ENCODE measurements at regions not wholly inside any gene's neighbourhood (a gene's known extent, or its start where the extent isn't known, plus 50 kb on each side); places are given as distances from the start of the nearest gene placed in this dataset.
A peak's percentile ranks its signal among the peaks of the same experiment; 100 is the strongest.

DNA sequence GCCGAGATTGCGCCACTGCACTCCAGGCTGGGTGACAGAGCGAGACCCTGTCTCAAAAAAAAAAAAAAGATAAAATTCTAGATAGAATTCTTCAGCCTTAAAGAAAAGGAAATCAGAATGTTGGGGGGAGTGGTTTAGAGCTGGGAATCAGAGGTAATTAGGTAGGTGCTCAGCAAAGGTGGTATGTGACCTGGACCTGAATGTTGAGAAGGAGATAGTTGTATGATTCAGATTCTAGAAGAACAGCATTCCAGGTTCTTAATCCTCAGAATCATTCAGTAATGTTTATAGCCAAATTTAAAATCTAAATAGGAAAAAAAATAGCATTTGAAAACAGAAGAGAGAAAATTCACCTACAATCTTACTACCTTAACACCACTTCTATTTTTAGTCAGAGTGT lies 71.3 kb upstream of the UBE2E1 start:
- BruUV-seq (replicated peaks), result no TSS peak
- Mint-ChIP-seq H3K4me1 (ENCODE audit: low read depth, unreplicated experiment) (peaks cover 35% of the 10 kb centered on the region), H3K9me3 (ENCODE audit: low read depth, unreplicated experiment) (peaks cover 4% of the 10 kb centered on the region), H3K27ac (ENCODE audit: unreplicated experiment) (no peak overlapping the region), H3K27me3 (ENCODE audit: unreplicated experiment) (no peaks in the 10 kb centered on the region), H3K36me3 (ENCODE audit: insufficient read depth, unreplicated experiment) (no peaks in the 10 kb centered on the region), H3K4me3 (ENCODE audit: low read depth, unreplicated experiment) (no peak overlapping the region)
- TF ChIP-seq, protein P1, sequence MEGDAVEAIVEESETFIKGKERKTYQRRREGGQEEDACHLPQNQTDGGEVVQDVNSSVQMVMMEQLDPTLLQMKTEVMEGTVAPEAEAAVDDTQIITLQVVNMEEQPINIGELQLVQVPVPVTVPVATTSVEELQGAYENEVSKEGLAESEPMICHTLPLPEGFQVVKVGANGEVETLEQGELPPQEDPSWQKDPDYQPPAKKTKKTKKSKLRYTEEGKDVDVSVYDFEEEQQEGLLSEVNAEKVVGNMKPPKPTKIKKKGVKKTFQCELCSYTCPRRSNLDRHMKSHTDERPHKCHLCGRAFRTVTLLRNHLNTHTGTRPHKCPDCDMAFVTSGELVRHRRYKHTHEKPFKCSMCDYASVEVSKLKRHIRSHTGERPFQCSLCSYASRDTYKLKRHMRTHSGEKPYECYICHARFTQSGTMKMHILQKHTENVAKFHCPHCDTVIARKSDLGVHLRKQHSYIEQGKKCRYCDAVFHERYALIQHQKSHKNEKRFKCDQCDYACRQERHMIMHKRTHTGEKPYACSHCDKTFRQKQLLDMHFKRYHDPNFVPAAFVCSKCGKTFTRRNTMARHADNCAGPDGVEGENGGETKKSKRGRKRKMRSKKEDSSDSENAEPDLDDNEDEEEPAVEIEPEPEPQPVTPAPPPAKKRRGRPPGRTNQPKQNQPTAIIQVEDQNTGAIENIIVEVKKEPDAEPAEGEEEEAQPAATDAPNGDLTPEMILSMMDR (IDR thresholded peaks at IDR 0.05; ENCODE audit: unreplicated experiment), result no peak
- CTCF ChIA-PET, result interaction anchor here (0.7 to 1.1 kb wide), 2 partner anchors 16 to 88 kb away, joined by 3 to 4 read pairs; no protein-coding TSS in a partner anchor
- intact Hi-C loops (cut with micrococcal nuclease; ENCODE audit: unreplicated experiment), result no loop called here
- DNase-seq, result no peak

DNA sequence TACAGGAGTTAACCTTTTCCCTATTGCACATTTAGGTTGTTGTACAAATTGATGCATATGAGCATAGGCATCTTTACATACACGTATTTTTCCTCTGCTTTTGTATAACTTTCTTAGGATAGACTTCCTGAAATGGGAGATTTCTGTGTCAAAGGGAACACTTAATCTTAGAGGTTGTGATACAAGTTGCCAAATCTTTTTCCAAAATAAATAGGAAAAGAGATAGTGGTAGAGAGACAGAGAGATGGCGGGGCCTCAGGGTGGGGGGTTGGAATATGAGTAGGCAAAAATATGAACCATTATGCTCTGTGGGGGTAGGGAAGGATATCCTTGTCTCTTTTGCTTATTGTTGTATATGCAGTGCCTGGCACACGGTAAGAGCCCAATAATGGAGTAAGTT lies 70.7 kb upstream of the UBE2E1 start:
- no peaks in the 10 kb centered on the region for H3K27me3 Mint-ChIP-seq (ENCODE audit: unreplicated experiment)
- TF ChIP-seq, protein P1 (IDR thresholded peaks at IDR 0.05; ENCODE audit: unreplicated experiment), result no peak
- peaks cover 39% of the 10 kb centered on the region for H3K4me1 Mint-ChIP-seq (ENCODE audit: low read depth, unreplicated experiment)
- no peak overlapping the region for H3K27ac Mint-ChIP-seq (ENCODE audit: unreplicated experiment)
- CTCF ChIA-PET, result interaction anchor here (0.7 to 1.1 kb wide), 2 partner anchors 16 to 89 kb away, joined by 3 to 4 read pairs; no protein-coding TSS in a partner anchor
- H3K9me3 Mint-ChIP-seq (ENCODE audit: low read depth, unreplicated experiment), result peaks cover 4% of the 10 kb centered on the region
- H3K36me3 Mint-ChIP-seq (ENCODE audit: insufficient read depth, unreplicated experiment), result no peaks in the 10 kb centered on the region
- H3K4me3 Mint-ChIP-seq (ENCODE audit: low read depth, unreplicated experiment), result no peak overlapping the region
- no TSS peak for BruUV-seq (replicated peaks)
- DNase-seq, result no peak
- intact Hi-C loops (cut with micrococcal nuclease; ENCODE audit: unreplicated experiment), result no loop called here

DNA sequence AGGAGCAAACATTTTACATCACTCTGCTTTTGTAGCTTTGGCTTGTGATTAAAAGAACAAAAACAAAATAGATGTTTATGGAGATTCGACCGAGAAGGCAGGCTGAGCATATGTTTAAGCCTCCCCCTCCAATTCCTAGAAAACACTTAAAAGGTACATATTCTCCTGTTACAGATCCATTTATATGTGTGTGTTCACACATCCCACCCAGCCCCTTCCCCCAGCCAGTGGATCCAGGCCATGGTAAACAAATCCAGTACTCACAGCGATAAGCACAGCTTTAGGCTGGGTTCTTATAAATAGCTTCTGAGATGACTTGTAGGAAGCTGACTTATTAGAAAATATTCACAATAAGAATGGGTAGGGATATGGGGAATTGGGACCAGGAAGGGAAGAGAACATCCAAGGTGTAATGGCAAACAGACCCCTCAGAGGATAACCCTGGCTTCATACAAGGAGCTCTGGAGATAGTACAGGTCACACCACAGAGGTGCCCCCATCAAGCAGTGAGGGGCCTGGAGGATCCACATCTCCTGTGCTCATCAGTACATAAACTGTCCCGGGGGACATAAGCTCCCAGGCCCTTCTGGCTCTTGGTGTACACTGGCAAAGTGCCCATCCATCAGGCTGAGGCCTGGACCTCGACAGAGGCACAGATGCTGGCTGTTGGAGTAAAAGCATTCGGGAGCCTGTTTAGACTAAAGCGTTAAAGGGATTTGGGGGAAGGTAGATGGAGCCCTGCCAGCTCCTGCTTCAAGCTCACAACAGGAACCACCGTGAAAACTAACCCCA lies 70.0 kb upstream of the UBE2E1 start:
- Mint-ChIP-seq H3K9me3 (ENCODE audit: low read depth, unreplicated experiment) (peaks cover 4% of the 10 kb centered on the region), H3K36me3 (ENCODE audit: insufficient read depth, unreplicated experiment) (peaks cover 5% of the 10 kb centered on the region), H3K4me1 (ENCODE audit: low read depth, unreplicated experiment) (peaks cover 45% of the 10 kb centered on the region), H3K27ac (ENCODE audit: unreplicated experiment) (no peak overlapping the region), H3K27me3 (ENCODE audit: unreplicated experiment) (no peaks in the 10 kb centered on the region), H3K4me3 (ENCODE audit: low read depth, unreplicated experiment) (no peak overlapping the region)
- intact Hi-C loops (cut with micrococcal nuclease; ENCODE audit: unreplicated experiment), result no loop called here
- no peak for DNase-seq
- BruUV-seq (replicated peaks), result no TSS peak
- CTCF ChIA-PET, result interaction anchor here (1.1 kb wide), 1 partner anchor 15 kb away, joined by 3 read pairs; no protein-coding TSS in a partner anchor
- TF ChIP-seq, protein P1 (IDR thresholded peaks at IDR 0.05; ENCODE audit: unreplicated experiment), result no peak

DNA sequence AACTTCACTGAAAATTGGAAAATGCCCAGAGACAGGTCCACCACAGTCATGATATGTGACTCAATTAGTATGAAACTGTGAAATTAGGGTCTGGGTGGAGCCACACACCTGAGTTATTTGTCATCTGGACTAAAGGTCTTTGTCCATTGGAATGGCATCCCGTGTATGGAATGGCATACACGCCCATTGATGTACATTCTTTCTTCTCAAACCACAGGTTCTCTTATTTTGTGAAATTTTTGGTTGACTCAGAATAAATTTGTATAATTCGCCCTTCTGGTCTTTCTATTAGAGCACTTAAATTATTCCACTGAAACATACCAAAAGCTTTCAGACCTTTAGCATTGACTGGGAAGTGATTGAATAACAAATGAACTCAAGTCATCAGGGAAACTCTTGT lies 66.8 kb upstream of the UBE2E1 start:
- Mint-ChIP-seq H3K27me3 (ENCODE audit: unreplicated experiment) (no peaks in the 10 kb centered on the region), H3K4me1 (ENCODE audit: low read depth, unreplicated experiment) (peaks cover 59% of the 10 kb centered on the region), H3K27ac (ENCODE audit: unreplicated experiment) (no peak overlapping the region), H3K4me3 (ENCODE audit: low read depth, unreplicated experiment) (no peak overlapping the region), H3K36me3 (ENCODE audit: insufficient read depth, unreplicated experiment) (peaks cover 9% of the 10 kb centered on the region), H3K9me3 (ENCODE audit: low read depth, unreplicated experiment) (no peaks in the 10 kb centered on the region)
- CTCF ChIA-PET, result no interaction called here
- DNase-seq, result peak; percentile 10
- TF ChIP-seq, protein P1 (IDR thresholded peaks at IDR 0.05; ENCODE audit: unreplicated experiment), result no peak
- intact Hi-C loops (cut with micrococcal nuclease; ENCODE audit: unreplicated experiment), result no loop called here
- BruUV-seq (replicated peaks), result no TSS peak

Measured in Calu3 (cell line).